IMR-90 (cell line): ENCODE measurements at regions not wholly inside any gene's neighbourhood (a gene's known extent, or its start where the extent isn't known, plus 50 kb on each side); places are given as distances from the start of the nearest gene placed in this dataset.
A peak's percentile ranks its signal among the peaks of the same experiment; 100 is the strongest.

Experiments
- ATAC-seq: fragments of 200-7000 bp; cut with Tn5 transposase; 2 replicates; pipeline ENCODE4 v1.9.1; 2020; ENCODE audit warnings: low read depth, mild to moderate bottlenecking, moderate library complexity
- BruUV-seq: library from RNA; stranded (reverse); fragments of 400-500 nt; replicated peaks from 2 replicates; lab custom pipeline; 2021; lab: Mats Ljungman, UMichigan
- CTCF ChIA-PET: fragments of 300-600 bp; formaldehyde crosslinking; extraction: SDS; loops from one replicate; lab custom pipeline; 2021; ENCODE audit warnings: antibody characterized with exemption; lab: Yijun Ruan, JAX
- POLR2A ChIA-PET: fragments of 300-600 bp; sonication (Branson Sonifier 250); formaldehyde crosslinking; loops from one replicate; lab custom pipeline; 2022; ENCODE audit warnings: antibody characterized with exemption; ENCODE audit not compliant: unreplicated experiment; lab: Charles Lee
- DNase-seq: peaks from one replicate; pipeline ENCODE4 v3.0.0; 2013
- H2AFZ ChIP-seq: replicated peaks from 2 replicates; pipeline ENCODE3; 2013; ENCODE audit warnings: low read length, mild to moderate bottlenecking; ENCODE audit not compliant: poor library complexity
- H2AK5ac ChIP-seq: 2 replicates; pipeline ENCODE4 v1.6.1; 2013; ENCODE audit warnings: low read depth, low read length, inconsistent platforms
- H2AK9ac ChIP-seq: replicated peaks from 2 replicates; pipeline ENCODE3; 2013; ENCODE audit warnings: mild to moderate bottlenecking, low read depth, low read length, moderate library complexity; ENCODE audit not compliant: poor library complexity
- H2BK120ac ChIP-seq: 2 replicates; pipeline ENCODE4 v1.6.1; 2013; ENCODE audit warnings: low read depth, low read length, inconsistent platforms
- H2BK15ac ChIP-seq: 3 replicates; pipeline ENCODE4 v1.6.1; 2013; ENCODE audit warnings: low read depth, low read length, inconsistent platforms
- H2BK20ac ChIP-seq: 2 replicates; pipeline ENCODE4 v1.6.1; 2013; ENCODE audit warnings: low read depth, mild to moderate bottlenecking, inconsistent platforms, low read length, moderate library complexity
- H2BK5ac ChIP-seq: 2 replicates; pipeline ENCODE4 v1.6.1; 2013; ENCODE audit warnings: mild to moderate bottlenecking, low read depth, low read length, inconsistent platforms; ENCODE audit not compliant: poor library complexity, severe bottlenecking
- H3K14ac ChIP-seq: replicated peaks from 2 replicates; pipeline ENCODE4 v1.6.1; 2013; ENCODE audit warnings: low read depth, low read length, inconsistent platforms
- H3K18ac ChIP-seq: 2 replicates; pipeline ENCODE4 v1.6.1; 2013; ENCODE audit warnings: low read depth, low read length, control low read depth
- H3K23ac ChIP-seq: 2 replicates; pipeline ENCODE4 v1.6.1; 2013; ENCODE audit warnings: low read depth, low read length, inconsistent platforms
- H3K27ac ChIP-seq: 2 replicates; pipeline ENCODE4 v1.5.1; 2013; ENCODE audit warnings: mild to moderate bottlenecking, control low read depth, low read length; ENCODE audit not compliant: insufficient read depth
- H3K27me3 ChIP-seq: 2 replicates; pipeline ENCODE4 v1.6.1; 2013; ENCODE audit warnings: low read length; ENCODE audit not compliant: control insufficient read depth, insufficient read depth
- H3K36me3 ChIP-seq: 2 replicates; pipeline ENCODE4 v1.6.1; 2013; ENCODE audit warnings: low read length, mixed read lengths; ENCODE audit not compliant: control insufficient read depth, insufficient read depth
- H3K4ac ChIP-seq: 2 replicates; pipeline ENCODE4 v1.6.1; 2013; ENCODE audit warnings: low read depth, low read length, inconsistent platforms
- H3K4me1 ChIP-seq: 2 replicates; pipeline ENCODE4 v1.6.1; 2013; ENCODE audit warnings: low read length, mixed read lengths; ENCODE audit not compliant: control insufficient read depth, insufficient read depth
- H3K4me2 ChIP-seq: 2 replicates; pipeline ENCODE4 v1.6.1; 2013; ENCODE audit warnings: low read depth, mild to moderate bottlenecking, control low read depth, low read length, moderate library complexity
- H3K4me3 ChIP-seq: 2 replicates; pipeline ENCODE4 v1.5.1; 2013; ENCODE audit warnings: low read depth, mild to moderate bottlenecking, control low read depth, low read length, moderate library complexity; ENCODE audit not compliant: insufficient read depth
- H3K56ac ChIP-seq: 2 replicates; pipeline ENCODE4 v1.6.1; 2013; ENCODE audit warnings: low read length, inconsistent platforms; ENCODE audit not compliant: insufficient read depth; ENCODE audit errors: extremely low read depth
- H3K79me1 ChIP-seq, 2 experiments: 2 replicates each; pipeline ENCODE4 v1.6.1; 2013; ENCODE audit warnings: low read length in 2 of 2, inconsistent platforms in 1 of 2, low read depth in 1 of 2
- H3K9ac ChIP-seq: 2 replicates; pipeline ENCODE4 v1.6.1; 2013; ENCODE audit warnings: low read depth, low read length, control low read depth
- H3K9me1 ChIP-seq: 2 replicates; pipeline ENCODE4 v1.6.1; 2013; ENCODE audit warnings: low read length, inconsistent platforms; ENCODE audit not compliant: insufficient read depth
- H3K9me3 ChIP-seq: 2 replicates; pipeline ENCODE4 v1.6.1; 2013; ENCODE audit warnings: low read length; ENCODE audit not compliant: control insufficient read depth, insufficient read depth
- H4K20me1 ChIP-seq: 2 replicates; pipeline ENCODE4 v1.6.1; 2013; ENCODE audit warnings: low read length, inconsistent platforms; ENCODE audit not compliant: insufficient read depth
- H4K5ac ChIP-seq: 2 replicates; pipeline ENCODE4 v1.6.1; 2013; ENCODE audit warnings: mild to moderate bottlenecking, low read depth, low read length, control low read depth
- H4K8ac ChIP-seq, 2 experiments: 2 replicates each; pipeline ENCODE4 v1.6.1; 2013; ENCODE audit warnings: low read depth in 2 of 2, low read length in 2 of 2, control low read depth in 1 of 2, inconsistent platforms in 1 of 2
- H4K91ac ChIP-seq: 2 replicates; pipeline ENCODE4 v1.6.1; 2013; ENCODE audit warnings: low read depth, low read length, inconsistent platforms; ENCODE audit not compliant: insufficient read depth
- BHLHE40 ChIP-seq: fragments of 150-350 bp; IDR thresholded peaks from 2 replicates; pipeline ENCODE4 v1.6.1; 2016; ENCODE audit warnings: mild to moderate bottlenecking, low read depth, low read length
- MXI1 ChIP-seq: IDR thresholded peaks from 2 replicates; pipeline ENCODE4 v1.6.1; 2012; ENCODE audit warnings: low read depth, mild to moderate bottlenecking, low read length, moderate library complexity, borderline replicate concordance
- NFE2L2 ChIP-seq: fragments of 150-350 bp; IDR thresholded peaks from 2 replicates; pipeline ENCODE4 v1.6.1; 2016; ENCODE audit warnings: low read depth, mild to moderate bottlenecking, low read length
- USF2 ChIP-seq: fragments of 150-350 bp; IDR thresholded peaks from 2 replicates; pipeline ENCODE4 v1.6.1; 2017; ENCODE audit warnings: mild to moderate bottlenecking, antibody characterized with exemption, low read length, low read depth
- WGBS, 2 experiments: methylation state at CpG; one replicate each; pipeline versions ENCODE4 v1.1.5 to v1.1.7; 2013; ENCODE audit warnings: missing lambda C conversion rate in 2 of 2; ENCODE audit not compliant: insufficient read length in 1 of 2; ENCODE audit errors: extremely low coverage in 2 of 2; 5-methylcytosine and 5-hydroxymethylcytosine counted together
- dilution Hi-C: fragments of 300-500 bp; cut with HindIII; formaldehyde crosslinking; loops from one replicate; pipeline ENCODE4 v1.14.3; 2018; ENCODE audit warnings: low sequenced_read_pairs; ENCODE audit not compliant: unreplicated experiment
- in situ Hi-C: fragments of 300-500 bp; cut with MboI; formaldehyde crosslinking; loops from 3 replicates; pipeline ENCODE4 v1.14.3; 2019; ENCODE audit warnings: low sequenced_read_pairs, inconsistent platforms, mixed read lengths
- intact Hi-C: fragments of 100-400 bp; cut with micrococcal nuclease; formaldehyde crosslinking; loops from 2 replicates; pipeline ENCODE4 v1.10.0; 2022

DNA sequence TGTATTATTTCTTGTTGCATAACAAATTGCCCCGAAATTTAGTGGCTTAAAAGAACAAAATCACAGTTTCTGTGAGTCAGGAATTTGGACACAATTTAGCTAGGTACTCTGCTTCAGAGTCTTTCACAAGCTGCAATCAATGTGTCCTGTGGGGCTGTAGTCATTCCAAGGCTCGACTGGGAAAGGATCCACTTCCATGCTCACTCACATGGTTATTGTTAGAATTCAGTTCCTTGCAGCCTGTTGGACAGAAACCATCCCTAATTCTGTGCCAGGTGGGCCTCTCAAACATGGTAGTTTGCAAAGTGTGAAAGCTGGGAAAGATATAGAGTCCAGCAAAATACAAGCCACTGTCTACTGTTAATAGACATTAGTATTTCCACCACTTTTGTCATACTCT, 59.7 kb upstream of the ARID2 start:
- DNase-seq (no peak), ATAC-seq (no peak)
- Histone ChIP-seq H3K14ac (no peak overlapping the region), H3K36me3 (no peaks in the 10 kb centered on the region), H2BK15ac (0 out of 3 replicates have a peak overlapping the region, but pooled peaks have one; percentile 44), H4K20me1 (no peaks in the 10 kb centered on the region), H3K23ac (no peak overlapping the region), H3K4me1 (peaks cover 4% of the 10 kb centered on the region), H3K18ac (peak overlapping the region; percentile 24; the same call in 1 of the 2 replicates), H3K4ac (peak overlapping the region; percentile 35; the same call in 1 of the 2 replicates), H4K91ac (no peak overlapping the region), H3K9me1 (peaks cover 15% of the 10 kb centered on the region), H3K9ac (no peak overlapping the region), H3K27me3 (no peaks in the 10 kb centered on the region), H3K79me1 (no peaks in the 10 kb centered on the region), H2BK5ac (no peak overlapping the region), H3K56ac (no peak overlapping the region), H3K9me3 (no peaks in the 10 kb centered on the region), H4K8ac (0 out of 4 replicates have a peak overlapping the region, but pooled peaks of 1 of the 2 experiments have one; percentile 45), H2AK5ac (peak overlapping the region; percentile 74; the same call in 1 of the 2 replicates), H3K27ac (no peak overlapping the region), H2AFZ (no peak overlapping the region), H4K5ac (no peak overlapping the region), H2AK9ac (no peak overlapping the region), H2BK120ac (no peak overlapping the region), H3K4me2 (no peak overlapping the region), H2BK20ac (peak overlapping the region; percentile 46), H3K4me3 (no peak overlapping the region)
- intact Hi-C loops, result loop anchor here (5.0 kb wide), 1 partner anchor 58 kb away; the partner anchor contains the start of gene ARID2
- TF ChIP-seq MXI1 (no peak), USF2 (no peak), BHLHE40 (no peak), NFE2L2 (no peak)
- CTCF ChIA-PET, result no interaction called here
- in situ Hi-C loops, result no loop called here
- dilution Hi-C loops, result no loop called here
- no CpG with 5 or more reads among the region's 2 CpGs for WGBS, 2 experiments
- POLR2A ChIA-PET, result no interaction called here
- no TSS peak for BruUV-seq
